DOHH2 (cell line): ENCODE measurements at regions not wholly inside any gene's neighbourhood (a gene's known extent, or its start where the extent isn't known, plus 50 kb on each side); places are given as distances from the start of the nearest gene placed in this dataset.

ENCODE experiments used
- H3F3A ChIP-seq: fragments of 200-600 bp; sonication (generic), shearing (Covaris generic); 2 replicates; pipeline ENCODE4 v1.6.0; 2016; ENCODE audit warnings: antibody characterized with exemption, mild to moderate bottlenecking; ENCODE audit not compliant: control insufficient read depth, insufficient read depth
- H3K27ac ChIP-seq: fragments of 200-600 bp; sonication (generic); 2 replicates; pipeline ENCODE4 v1.5.1; 2014; ENCODE audit warnings: low read depth, mild to moderate bottlenecking, low read length, moderate library complexity
- H3K27me3 ChIP-seq: fragments of 200-600 bp; sonication (generic); 2 replicates; pipeline ENCODE4 v1.6.1; 2014; ENCODE audit warnings: mild to moderate bottlenecking, low read length, mixed read lengths; ENCODE audit not compliant: control insufficient read depth
- H3K36me3 ChIP-seq: fragments of 200-600 bp; sonication (generic); 2 replicates; pipeline ENCODE4 v1.6.1; 2014; ENCODE audit warnings: mild to moderate bottlenecking, low read length, moderate library complexity, mixed read lengths; ENCODE audit not compliant: control insufficient read depth
- H3K4me1 ChIP-seq: fragments of 200-600 bp; sonication (generic); 2 replicates; pipeline ENCODE4 v1.6.1; 2014; ENCODE audit warnings: mild to moderate bottlenecking, low read length, mixed read lengths; ENCODE audit not compliant: control insufficient read depth
- H3K4me2 ChIP-seq: fragments of 200-600 bp; sonication (generic); 2 replicates; pipeline ENCODE4 v1.6.0; 2014; ENCODE audit warnings: mild to moderate bottlenecking, low read length, moderate library complexity
- H3K4me3 ChIP-seq: fragments of 200-600 bp; sonication (generic); 2 replicates; pipeline ENCODE4 v1.5.1; 2014; ENCODE audit warnings: mild to moderate bottlenecking, low read length, mixed read lengths
- H3K79me2 ChIP-seq: fragments of 200-600 bp; sonication (generic); 2 replicates; pipeline ENCODE4 v1.6.1; 2014; ENCODE audit warnings: mild to moderate bottlenecking, low read length, mixed read lengths; ENCODE audit not compliant: control insufficient read depth
- H3K9me2 ChIP-seq: fragments of 200-600 bp; sonication (generic); replicated peaks from 2 replicates; pipeline ENCODE4 v1.6.1; 2014; ENCODE audit warnings: mild to moderate bottlenecking, low read length, mixed read lengths; ENCODE audit not compliant: control insufficient read depth
- H3K9me3 ChIP-seq: fragments of 200-600 bp; sonication (generic); 2 replicates; pipeline ENCODE4 v1.6.1; 2014; ENCODE audit warnings: antibody characterized with exemption, low read length, mixed read lengths; ENCODE audit not compliant: control insufficient read depth, insufficient read depth
- H4K20me1 ChIP-seq: fragments of 200-600 bp; sonication (generic); 2 replicates; pipeline ENCODE4 v1.6.0; 2014; ENCODE audit warnings: low read depth, mild to moderate bottlenecking, antibody characterized with exemption, low read length, moderate library complexity; ENCODE audit not compliant: control insufficient read depth, insufficient read depth
- CTCF ChIP-seq: fragments of 200-600 bp; sonication (generic); IDR thresholded peaks from one replicate; pipeline ENCODE4 v1.5.1; 2014; ENCODE audit warnings: antibody characterized with exemption, mild to moderate bottlenecking, low read depth, low read length; ENCODE audit not compliant: poor library complexity, severe bottlenecking
- EZH2phosphoT487 ChIP-seq: fragments of 200-600 bp; sonication (generic); IDR thresholded peaks from 2 replicates; pipeline ENCODE4 v1.6.1; 2017; ENCODE audit warnings: borderline replicate concordance, mild to moderate bottlenecking, antibody characterized with exemption, low read length, moderate library complexity, mixed read lengths

- TF ChIP-seq EZH2phosphoT487 = no peak
- H3F3A ChIP-seq = no peaks in the 10 kb centered on the region
- no peak overlapping the region for H3K4me3 ChIP-seq
- H3K27ac ChIP-seq = no peak overlapping the region
- H3K9me2 ChIP-seq = no peaks in the 10 kb centered on the region; the same call in 1 of the 2 replicates
- H3K4me1 ChIP-seq = no peaks in the 10 kb centered on the region
- no peaks in the 10 kb centered on the region for H4K20me1 ChIP-seq
- H3K79me2 ChIP-seq = no peaks in the 10 kb centered on the region
- no peaks in the 10 kb centered on the region for H3K9me3 ChIP-seq
- H3K27me3 ChIP-seq = no peaks in the 10 kb centered on the region
- no peak overlapping the region for H3K4me2 ChIP-seq
- no peaks in the 10 kb centered on the region for H3K36me3 ChIP-seq
Measured at GRCh38 chr10:36053775-36054174, 411.7 kb upstream of the FZD8 start.

- H3K79me2 ChIP-seq = no peaks in the 10 kb centered on the region
- TF ChIP-seq EZH2phosphoT487 = no peak
- TF ChIP-seq CTCF = no peak
- H3K27ac ChIP-seq = no peak overlapping the region
- H3K9me3 ChIP-seq = no peaks in the 10 kb centered on the region
- H3K4me1 ChIP-seq = no peaks in the 10 kb centered on the region
- H3K27me3 ChIP-seq = no peaks in the 10 kb centered on the region
- no peak overlapping the region for H3K4me3 ChIP-seq
- no peaks in the 10 kb centered on the region; the same call in 1 of the 2 replicates for H3K9me2 ChIP-seq
- no peaks in the 10 kb centered on the region for H4K20me1 ChIP-seq
- no peaks in the 10 kb centered on the region for H3F3A ChIP-seq
- H3K36me3 ChIP-seq = no peaks in the 10 kb centered on the region
- no peak overlapping the region for H3K4me2 ChIP-seq
Measured at GRCh38 chr10:36053271-36053670, 411.2 kb upstream of the FZD8 start.

- Histone ChIP-seq H3F3A (no peaks in the 10 kb centered on the region), H3K4me3 (no peak overlapping the region), H3K9me2 (no peaks in the 10 kb centered on the region; the same call in 1 of the 2 replicates), H3K27me3 (no peaks in the 10 kb centered on the region), H3K4me1 (no peaks in the 10 kb centered on the region), H3K9me3 (no peaks in the 10 kb centered on the region), H3K4me2 (no peak overlapping the region), H4K20me1 (no peaks in the 10 kb centered on the region), H3K79me2 (no peaks in the 10 kb centered on the region), H3K36me3 (no peaks in the 10 kb centered on the region), H3K27ac (no peak overlapping the region)
- no peak for TF ChIP-seq CTCF
- no peak for TF ChIP-seq EZH2phosphoT487
Measured at GRCh38 chr10:36051500-36051991, 409.4 kb upstream of the FZD8 start.

GRCh38 chr10:36050763-36051499, 408.8 kb upstream of the FZD8 start:
- Histone ChIP-seq H3F3A (no peaks in the 10 kb centered on the region), H3K9me3 (no peaks in the 10 kb centered on the region), H3K4me1 (no peaks in the 10 kb centered on the region), H3K4me3 (no peak overlapping the region), H3K36me3 (no peaks in the 10 kb centered on the region), H3K9me2 (no peaks in the 10 kb centered on the region; the same call in 1 of the 2 replicates), H3K27ac (no peak overlapping the region), H4K20me1 (no peaks in the 10 kb centered on the region), H3K27me3 (no peaks in the 10 kb centered on the region), H3K79me2 (no peaks in the 10 kb centered on the region), H3K4me2 (no peak overlapping the region)
- no peak for TF ChIP-seq EZH2phosphoT487
- no peak for TF ChIP-seq CTCF
